ENCODE measurements at regions not wholly inside any gene's neighbourhood (a gene's known extent, or its start where the extent isn't known, plus 50 kb on each side); places are given as distances from the start of the nearest gene placed in this dataset.
"Not testable (repeated sequence)": the region's sequence is repeated elsewhere in the genome, so short reads cannot be mapped to it uniquely, and the experiment has no call there.

GRCh38 chr21:27921421-27921820 lies 954.5 kb upstream of the ADAMTS5 start:
- H3K9me3 ChIP-seq; H3K4me3 ChIP-seq; DNase-seq (ENCODE audit: low spot score in 2 of 2); H3K36me3 ChIP-seq; H3K27me3 ChIP-seq; H3K4me1 ChIP-seq; H3K27ac ChIP-seq: not testable (repeated sequence)
- WGBS, result 52% methylated on average over 1 of the region's 1 CpG

- not testable (repeated sequence) for H3K36me3 ChIP-seq; H3K9me3 ChIP-seq; H3K27ac ChIP-seq; H3K4me3 ChIP-seq; DNase-seq (ENCODE audit: low spot score in 2 of 2); H3K4me1 ChIP-seq; H3K27me3 ChIP-seq
These were observed 951.1 kb upstream of the ADAMTS5 start for GRCh38 chr21:27917966-27918365.

- H3K4me1 ChIP-seq; H3K9me3 ChIP-seq; H3K36me3 ChIP-seq; DNase-seq (ENCODE audit: low spot score in 2 of 2); H3K4me3 ChIP-seq; H3K27me3 ChIP-seq; H3K27ac ChIP-seq: not testable (repeated sequence)
- 95% methylated on average over 2 of the region's 2 CpGs for WGBS
These were observed 949.4 kb upstream of the ADAMTS5 start for GRCh38 chr21:27916326-27916725.

- H3K9me3 ChIP-seq; DNase-seq (ENCODE audit: low spot score in 2 of 2); H3K27me3 ChIP-seq; H3K4me1 ChIP-seq; H3K4me3 ChIP-seq; H3K36me3 ChIP-seq; H3K27ac ChIP-seq: not testable (repeated sequence)
- 67% methylated on average over 2 of the region's 2 CpGs for WGBS
These were observed 945.2 kb upstream of the ADAMTS5 start for GRCh38 chr21:27912133-27912532.

GRCh38 chr21:27909487-27909886 lies 942.6 kb upstream of the ADAMTS5 start:
- not testable (repeated sequence) for H3K27ac ChIP-seq; H3K36me3 ChIP-seq; DNase-seq (ENCODE audit: low spot score in 2 of 2); H3K4me3 ChIP-seq; H3K4me1 ChIP-seq; H3K9me3 ChIP-seq; H3K27me3 ChIP-seq

- DNase-seq (ENCODE audit: low spot score in 2 of 2); H3K4me1 ChIP-seq; H3K9me3 ChIP-seq; H3K27me3 ChIP-seq; H3K4me3 ChIP-seq; H3K27ac ChIP-seq; H3K36me3 ChIP-seq: not testable (repeated sequence)
- 84% methylated on average over 4 of the region's 4 CpGs for WGBS
These were observed 941.9 kb upstream of the ADAMTS5 start for GRCh38 chr21:27908816-27909215.

- DNase-seq (ENCODE audit: low spot score in 2 of 2); H3K27ac ChIP-seq; H3K4me1 ChIP-seq; H3K27me3 ChIP-seq; H3K9me3 ChIP-seq; H3K36me3 ChIP-seq; H3K4me3 ChIP-seq: not testable (repeated sequence)
- 52% methylated on average over 2 of the region's 2 CpGs for WGBS
These were observed 936.0 kb upstream of the ADAMTS5 start for GRCh38 chr21:27902904-27903303.

GRCh38 chr21:27893619-27894018 lies 926.7 kb upstream of the ADAMTS5 start:
- DNase-seq (ENCODE audit: low spot score in 2 of 2); H3K9me3 ChIP-seq; H3K27me3 ChIP-seq; H3K4me3 ChIP-seq; H3K27ac ChIP-seq; H3K36me3 ChIP-seq; H3K4me1 ChIP-seq: not testable (repeated sequence)
- 69% methylated on average over 2 of the region's 3 CpGs for WGBS

- not testable (repeated sequence) for H3K4me1 ChIP-seq; DNase-seq (ENCODE audit: low spot score in 2 of 2); H3K9me3 ChIP-seq; H3K27me3 ChIP-seq; H3K27ac ChIP-seq; H3K4me3 ChIP-seq; H3K36me3 ChIP-seq
- WGBS, result 51% methylated on average over 4 of the region's 4 CpGs
These were observed 924.6 kb upstream of the ADAMTS5 start for GRCh38 chr21:27891495-27891894.

- not testable (repeated sequence) for H3K9me3 ChIP-seq; H3K4me3 ChIP-seq; H3K27me3 ChIP-seq; DNase-seq (ENCODE audit: low spot score in 2 of 2); H3K4me1 ChIP-seq; H3K27ac ChIP-seq; H3K36me3 ChIP-seq
- WGBS, result 84% methylated on average over 1 of the region's 1 CpG
These were observed 921.0 kb upstream of the ADAMTS5 start for GRCh38 chr21:27887808-27888455.

- H3K4me1 ChIP-seq, result no peaks in the 10 kb centered on the region
- no peaks in the 10 kb centered on the region for H3K36me3 ChIP-seq
- peak in 1 of 2 donors; percentile 50 for DNase-seq (ENCODE audit: low spot score in 2 of 2)
- no peak overlapping the region for H3K27ac ChIP-seq
- TF ChIP-seq POLR2AphosphoS5 (IDR thresholded peaks at IDR 0.05) (no peak), POLR2A (IDR thresholded peaks at IDR 0.05) (no peak), CTCF (IDR thresholded peaks at IDR 0.05) (no peak), EP300 (IDR thresholded peaks at IDR 0.05) (no peak)
- H3K9me3 ChIP-seq, result no peaks in the 10 kb centered on the region
- no peaks in the 10 kb centered on the region for H3K27me3 ChIP-seq
- 96% methylated on average over 31 of the region's 31 CpGs for WGBS
- no peak overlapping the region for H3K4me3 ChIP-seq
These were observed 918.4 kb upstream of the ADAMTS5 start for GRCh38 chr21:27885296-27885711.

GRCh38 chr21:27881331-27881730 lies 914.4 kb upstream of the ADAMTS5 start:
- not testable (repeated sequence) for H3K27ac ChIP-seq; H3K27me3 ChIP-seq; H3K4me1 ChIP-seq; H3K36me3 ChIP-seq; H3K9me3 ChIP-seq; H3K4me3 ChIP-seq; DNase-seq (ENCODE audit: low spot score in 2 of 2)
- WGBS, result 70% methylated on average over 3 of the region's 3 CpGs

- H3K27me3 ChIP-seq; H3K4me1 ChIP-seq; H3K36me3 ChIP-seq; H3K9me3 ChIP-seq; H3K4me3 ChIP-seq; H3K27ac ChIP-seq; DNase-seq (ENCODE audit: low spot score in 2 of 2): not testable (repeated sequence)
- 60% methylated on average over 1 of the region's 2 CpGs for WGBS
These were observed 905.5 kb upstream of the ADAMTS5 start for GRCh38 chr21:27872411-27872810.

- not testable (repeated sequence) for H3K27ac ChIP-seq; H3K9me3 ChIP-seq; H3K4me3 ChIP-seq; H3K27me3 ChIP-seq; H3K4me1 ChIP-seq; DNase-seq (ENCODE audit: low spot score in 2 of 2); H3K36me3 ChIP-seq
These were observed 903.9 kb upstream of the ADAMTS5 start for GRCh38 chr21:27870755-27871154.

Measured in suprapubic skin (tissue), 4 donors.